HG02840 (cell line): ENCODE measurements at regions not wholly inside any gene's neighbourhood (a gene's known extent, or its start where the extent isn't known, plus 50 kb on each side); places are given as distances from the start of the nearest gene placed in this dataset.
"Not testable (repeated sequence)": the region's sequence is repeated elsewhere in the genome, so short reads cannot be mapped to it uniquely, and the experiment has no call there.

Source experiments
- ATAC-seq: cut with Tn5 transposase; IDR thresholded peaks from one replicate; pipeline ENCODE4 v1.9.1; 2021; ENCODE audit warnings: mild to moderate bottlenecking, moderate library complexity, moderate number of reproducible peaks; ENCODE audit not compliant: unreplicated experiment, low FRiP score

GRCh38 chr10:133689897-133690296, 63.3 kb upstream of the FRG2B start:
- ATAC-seq = not testable (repeated sequence)

DNA sequence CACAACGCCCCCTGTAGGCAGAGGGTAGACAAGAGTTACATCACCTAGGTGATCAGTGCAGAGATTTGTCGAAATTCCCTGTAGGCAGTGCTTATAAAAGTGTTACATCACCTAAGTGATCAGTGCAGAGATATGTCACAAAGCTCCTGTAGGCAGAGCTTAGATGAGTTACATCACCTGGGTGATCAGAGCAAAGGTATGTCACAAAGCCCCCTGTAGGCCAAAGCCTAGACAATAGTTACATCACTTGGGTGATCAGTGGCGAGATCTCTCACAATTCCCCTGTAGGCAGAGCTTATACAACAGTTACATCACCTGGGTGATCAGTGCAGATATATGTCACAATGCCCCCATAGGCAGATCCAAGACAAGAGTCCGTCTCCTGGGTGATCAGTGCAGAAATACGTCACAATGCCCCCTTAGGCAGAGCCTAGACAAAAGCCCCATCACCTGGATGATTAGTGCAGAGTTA, 61.9 kb upstream of the FRG2B start:
- ATAC-seq = peak; percentile 29

- ATAC-seq = peak; percentile 47
Observed at GRCh38 chr10:133687689-133688440, 61.3 kb upstream of the FRG2B start.

GRCh38 chr10:133686992-133687391, 60.4 kb upstream of the FRG2B start:
- ATAC-seq = not testable (repeated sequence)
